Osteoblast (primary cell): ENCODE measurements at regions not wholly inside any gene's neighbourhood (a gene's known extent, or its start where the extent isn't known, plus 50 kb on each side); places are given as distances from the start of the nearest gene placed in this dataset.

Experiments
- DNase-seq: peaks from one replicate; pipeline ENCODE4 v3.0.0; 2011; ENCODE audit warnings: low spot score, mixed read lengths; ENCODE audit not compliant: insufficient read length; ENCODE audit errors: missing footprints
- H2AFZ ChIP-seq: 2 replicates; pipeline ENCODE4 v1.6.0; 2011; ENCODE audit warnings: mild to moderate bottlenecking, low read length
- H3K27ac ChIP-seq: 2 replicates; pipeline ENCODE4 v1.5.1; 2011; ENCODE audit warnings: mild to moderate bottlenecking, low read depth, low read length, moderate library complexity
- H3K27me3 ChIP-seq: 2 replicates; pipeline ENCODE4 v1.6.0; 2012; ENCODE audit warnings: mild to moderate bottlenecking, control low read depth, inconsistent platforms, low read length, moderate library complexity; ENCODE audit not compliant: insufficient read depth
- H3K36me3 ChIP-seq: 2 replicates; pipeline ENCODE4 v1.5.1; 2011; ENCODE audit warnings: mild to moderate bottlenecking, low read length, control low read depth, moderate library complexity; ENCODE audit not compliant: insufficient read depth
- H3K4me1 ChIP-seq: 2 replicates; pipeline ENCODE4 v1.5.1; 2011; ENCODE audit warnings: mild to moderate bottlenecking, low read length, control low read depth, moderate library complexity; ENCODE audit not compliant: insufficient read depth
- H3K4me2 ChIP-seq: 2 replicates; pipeline ENCODE4 v1.6.0; 2011; ENCODE audit warnings: mild to moderate bottlenecking, low read length; ENCODE audit not compliant: insufficient read depth
- H3K4me3 ChIP-seq: fragments of 200-600 bp; sonication (generic); 3 replicates; pipeline ENCODE4 v1.5.1; 2012; ENCODE audit warnings: mild to moderate bottlenecking, low read length, inconsistent platforms; ENCODE audit not compliant: insufficient read depth
- H3K79me2 ChIP-seq: 2 replicates; pipeline ENCODE4 v1.6.0; 2012; ENCODE audit warnings: mild to moderate bottlenecking, low read length, control low read depth, inconsistent platforms; ENCODE audit not compliant: insufficient read depth
- H3K9me3 ChIP-seq: 2 replicates; pipeline ENCODE4 v1.5.1; 2011; ENCODE audit warnings: low read depth, low read length, control low read depth
- H4K20me1 ChIP-seq: 2 replicates; pipeline ENCODE4 v1.6.0; 2012; ENCODE audit warnings: mild to moderate bottlenecking, low read length, control low read depth; ENCODE audit not compliant: insufficient read depth
- TF ChIP-seq, protein P1 (sequence below): IDR thresholded peaks from 2 replicates; pipeline ENCODE4 v1.5.1; 2011; ENCODE audit warnings: mild to moderate bottlenecking, low read depth, low read length, moderate library complexity; ENCODE audit errors: extremely low read depth

DNA sequence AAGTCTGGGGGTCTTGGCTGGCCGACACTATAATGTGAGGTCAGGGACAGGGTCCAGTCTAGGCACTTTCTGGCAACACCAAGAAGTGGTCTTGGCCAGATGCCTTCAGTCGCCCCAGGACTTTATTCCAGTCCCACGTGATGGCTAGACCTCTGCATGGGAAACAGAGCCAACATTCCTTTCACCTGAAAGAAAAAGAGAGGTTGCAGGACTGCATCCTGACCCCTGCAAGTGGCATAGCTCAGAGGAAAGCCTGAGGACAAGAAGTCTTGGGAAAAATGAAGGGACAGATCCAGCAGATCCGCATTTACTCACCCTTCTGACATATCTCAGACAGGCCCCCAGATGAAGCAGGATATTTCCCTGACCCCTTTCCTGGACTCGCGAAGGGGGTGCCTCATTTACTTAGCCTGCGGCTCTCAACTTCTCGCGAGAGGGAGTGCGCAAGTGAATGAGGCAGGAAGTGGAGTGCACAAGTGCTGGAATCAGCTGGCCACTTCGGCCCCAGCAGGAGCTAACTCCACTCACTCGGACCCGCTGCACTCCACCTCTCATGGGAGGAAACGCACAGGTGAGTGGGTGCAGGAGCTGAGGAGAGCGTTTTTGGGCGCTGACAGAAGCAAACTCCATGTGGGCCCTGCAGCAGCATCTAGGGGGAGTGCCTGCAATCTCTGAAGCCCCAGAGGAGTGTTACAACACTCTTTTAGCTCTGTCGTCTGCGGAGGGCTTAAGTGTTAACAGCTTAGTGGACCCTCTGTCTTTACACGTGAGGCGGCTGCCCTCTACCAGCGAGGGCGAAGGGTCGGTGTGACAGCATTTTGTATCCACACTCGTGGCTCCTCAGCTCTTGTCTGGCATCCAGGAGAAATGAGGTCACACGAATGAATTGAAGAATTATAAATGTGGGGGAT, 916.2 kb upstream of the GHITM start:
- Histone ChIP-seq H3K36me3 (no peaks in the 10 kb centered on the region), H3K27ac (no peak overlapping the region), H3K79me2 (no peaks in the 10 kb centered on the region), H2AFZ (no peak overlapping the region), H3K4me1 (no peaks in the 10 kb centered on the region), H4K20me1 (no peaks in the 10 kb centered on the region), H3K27me3 (no peaks in the 10 kb centered on the region), H3K9me3 (peaks cover 2% of the 10 kb centered on the region), H3K4me2 (no peak overlapping the region), H3K4me3 (no peak overlapping the region)
- DNase-seq: no peak
- TF ChIP-seq, protein P1, sequence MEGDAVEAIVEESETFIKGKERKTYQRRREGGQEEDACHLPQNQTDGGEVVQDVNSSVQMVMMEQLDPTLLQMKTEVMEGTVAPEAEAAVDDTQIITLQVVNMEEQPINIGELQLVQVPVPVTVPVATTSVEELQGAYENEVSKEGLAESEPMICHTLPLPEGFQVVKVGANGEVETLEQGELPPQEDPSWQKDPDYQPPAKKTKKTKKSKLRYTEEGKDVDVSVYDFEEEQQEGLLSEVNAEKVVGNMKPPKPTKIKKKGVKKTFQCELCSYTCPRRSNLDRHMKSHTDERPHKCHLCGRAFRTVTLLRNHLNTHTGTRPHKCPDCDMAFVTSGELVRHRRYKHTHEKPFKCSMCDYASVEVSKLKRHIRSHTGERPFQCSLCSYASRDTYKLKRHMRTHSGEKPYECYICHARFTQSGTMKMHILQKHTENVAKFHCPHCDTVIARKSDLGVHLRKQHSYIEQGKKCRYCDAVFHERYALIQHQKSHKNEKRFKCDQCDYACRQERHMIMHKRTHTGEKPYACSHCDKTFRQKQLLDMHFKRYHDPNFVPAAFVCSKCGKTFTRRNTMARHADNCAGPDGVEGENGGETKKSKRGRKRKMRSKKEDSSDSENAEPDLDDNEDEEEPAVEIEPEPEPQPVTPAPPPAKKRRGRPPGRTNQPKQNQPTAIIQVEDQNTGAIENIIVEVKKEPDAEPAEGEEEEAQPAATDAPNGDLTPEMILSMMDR: no peak

- TF ChIP-seq, protein P1: no peak
- H3K27ac ChIP-seq: no peak overlapping the region
- no peak overlapping the region for H2AFZ ChIP-seq
- no peaks in the 10 kb centered on the region for H3K4me1 ChIP-seq
- no peak overlapping the region for H3K4me2 ChIP-seq
- no peaks in the 10 kb centered on the region for H3K27me3 ChIP-seq
- H3K36me3 ChIP-seq: no peaks in the 10 kb centered on the region
- H3K79me2 ChIP-seq: no peaks in the 10 kb centered on the region
- no peak for DNase-seq
- H3K4me3 ChIP-seq: no peak overlapping the region
- no peaks in the 10 kb centered on the region for H4K20me1 ChIP-seq
- H3K9me3 ChIP-seq: peaks cover 2% of the 10 kb centered on the region
Observed at GRCh38 chr10:83225781-83226180, 913.5 kb upstream of the GHITM start.

DNA sequence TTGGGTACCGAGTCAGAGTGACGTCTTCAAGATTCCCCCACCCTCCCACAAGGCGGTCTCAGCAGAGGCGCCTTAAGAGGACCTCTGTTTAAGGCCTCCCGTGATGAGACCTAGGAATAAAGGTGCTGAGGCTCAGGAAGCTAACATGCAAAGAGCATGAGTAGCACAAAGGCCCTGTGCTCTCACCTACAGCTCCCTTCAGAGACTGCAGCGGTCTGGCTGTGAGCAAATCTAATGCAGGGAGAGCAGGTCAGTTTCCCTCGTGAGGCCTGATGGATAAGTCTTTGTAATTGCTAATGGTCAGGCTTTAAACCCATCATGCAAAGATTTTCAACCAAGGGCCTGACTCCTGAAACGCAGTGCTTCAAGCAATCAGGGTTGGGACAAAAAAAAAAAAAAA, 909.3 kb upstream of the GHITM start:
- H3K4me2 ChIP-seq: no peak overlapping the region
- TF ChIP-seq, protein P1: no peak
- H2AFZ ChIP-seq: no peak overlapping the region
- no peak overlapping the region for H3K4me3 ChIP-seq
- no peaks in the 10 kb centered on the region for H3K27me3 ChIP-seq
- H3K4me1 ChIP-seq: no peaks in the 10 kb centered on the region
- H4K20me1 ChIP-seq: no peaks in the 10 kb centered on the region
- H3K36me3 ChIP-seq: no peaks in the 10 kb centered on the region
- no peak for DNase-seq
- H3K9me3 ChIP-seq: peaks cover 2% of the 10 kb centered on the region
- no peaks in the 10 kb centered on the region for H3K79me2 ChIP-seq
- H3K27ac ChIP-seq: no peak overlapping the region

DNA sequence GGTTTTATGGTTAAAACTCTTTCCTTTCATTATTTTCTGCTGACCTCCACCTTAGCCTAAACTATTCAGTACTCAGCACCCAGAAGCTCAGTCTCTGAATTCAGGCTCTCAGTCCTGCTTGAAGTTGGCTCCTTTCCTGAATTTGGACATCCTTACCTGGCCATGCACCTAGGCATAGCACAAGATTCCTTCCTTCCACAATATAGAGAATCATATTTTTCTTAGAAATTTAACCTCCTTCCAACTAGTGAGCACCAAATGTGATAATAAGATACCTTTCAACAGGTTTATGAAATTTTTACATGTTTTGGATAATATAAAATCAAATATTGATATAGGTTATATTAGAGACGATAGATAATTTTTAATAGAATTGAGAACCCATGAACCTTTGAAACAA, 905.6 kb upstream of the GHITM start:
- no peak overlapping the region for H3K27ac ChIP-seq
- H3K4me3 ChIP-seq: no peak overlapping the region
- H3K4me1 ChIP-seq: no peaks in the 10 kb centered on the region
- DNase-seq: no peak
- no peaks in the 10 kb centered on the region for H3K36me3 ChIP-seq
- no peaks in the 10 kb centered on the region for H3K79me2 ChIP-seq
- no peaks in the 10 kb centered on the region for H3K9me3 ChIP-seq
- no peak overlapping the region for H2AFZ ChIP-seq
- TF ChIP-seq, protein P1: no peak
- no peaks in the 10 kb centered on the region for H3K27me3 ChIP-seq
- no peak overlapping the region for H3K4me2 ChIP-seq
- no peaks in the 10 kb centered on the region for H4K20me1 ChIP-seq
